ENCODE measurements at regions not wholly inside any gene's neighbourhood (a gene's known extent, or its start where the extent isn't known, plus 50 kb on each side); places are given as distances from the start of the nearest gene placed in this dataset.

GRCh38 chr6:133160536-133160935 lies 80.6 kb upstream of the EYA4 start:
- H4K20me1 ChIP-seq (ENCODE audit: insufficient read depth, low read length, poor library complexity, severe bottlenecking) = no peaks in the 10 kb centered on the region
- no peaks in the 10 kb centered on the region for H3K4me1 ChIP-seq (ENCODE audit: insufficient read depth, low read length, poor library complexity, severe bottlenecking)
- no peaks in the 10 kb centered on the region for H3K9me3 ChIP-seq (ENCODE audit: insufficient read depth, low read depth, low read length)
- no peaks in the 10 kb centered on the region for H3K36me3 ChIP-seq (ENCODE audit: insufficient read depth, low read length)
- no peaks in the 10 kb centered on the region for H3F3A ChIP-seq (ENCODE audit: low read depth)
- no peak overlapping the region for H2AFZ ChIP-seq (ENCODE audit: low read length)
- H3K4me3 ChIP-seq (ENCODE audit: low read length, poor library complexity, severe bottlenecking) = no peak overlapping the region
- H3K9me2 ChIP-seq (replicated peaks; ENCODE audit: low read depth, low read length) = no peaks in the 10 kb centered on the region
- no peak overlapping the region for H3K4me2 ChIP-seq (ENCODE audit: low read depth, low read length, poor library complexity, severe bottlenecking)
- H3K9ac ChIP-seq (ENCODE audit: low read depth, low read length, poor library complexity, severe bottlenecking) = no peak overlapping the region
- no peaks in the 10 kb centered on the region for H3K79me2 ChIP-seq (ENCODE audit: insufficient read depth, low read length)
- no peaks in the 10 kb centered on the region for H3K27me3 ChIP-seq (ENCODE audit: insufficient read depth, low read length, poor library complexity, severe bottlenecking)
- no peak for TF ChIP-seq EZH2phosphoT487 (IDR thresholded peaks at IDR 0.05; ENCODE audit: borderline replicate concordance)
- no peak for TF ChIP-seq CTCF (conservative IDR thresholded peaks at IDR 0.05; ENCODE audit: low read length)

GRCh38 chr6:133165235-133165634 lies 75.9 kb upstream of the EYA4 start:
- Histone ChIP-seq H2AFZ (ENCODE audit: low read length) (no peak overlapping the region), H3K79me2 (ENCODE audit: insufficient read depth, low read length) (no peaks in the 10 kb centered on the region), H3K9ac (ENCODE audit: low read depth, low read length, poor library complexity, severe bottlenecking) (no peak overlapping the region), H3K4me2 (ENCODE audit: low read depth, low read length, poor library complexity, severe bottlenecking) (no peak overlapping the region), H3F3A (ENCODE audit: low read depth) (no peaks in the 10 kb centered on the region), H4K20me1 (ENCODE audit: insufficient read depth, low read length, poor library complexity, severe bottlenecking) (no peaks in the 10 kb centered on the region), H3K4me3 (ENCODE audit: low read length, poor library complexity, severe bottlenecking) (no peak overlapping the region), H3K4me1 (ENCODE audit: insufficient read depth, low read length, poor library complexity, severe bottlenecking) (no peaks in the 10 kb centered on the region), H3K27me3 (ENCODE audit: insufficient read depth, low read length, poor library complexity, severe bottlenecking) (no peaks in the 10 kb centered on the region), H3K36me3 (ENCODE audit: insufficient read depth, low read length) (no peaks in the 10 kb centered on the region), H3K9me3 (ENCODE audit: insufficient read depth, low read depth, low read length) (no peaks in the 10 kb centered on the region), H3K9me2 (replicated peaks; ENCODE audit: low read depth, low read length) (no peaks in the 10 kb centered on the region)
- TF ChIP-seq EZH2phosphoT487 (IDR thresholded peaks at IDR 0.05; ENCODE audit: borderline replicate concordance) = no peak
- no peak for TF ChIP-seq CTCF (conservative IDR thresholded peaks at IDR 0.05; ENCODE audit: low read length)

- H2AFZ ChIP-seq (ENCODE audit: low read length) = no peak overlapping the region
- no peaks in the 10 kb centered on the region for H3K9me3 ChIP-seq (ENCODE audit: insufficient read depth, low read depth, low read length)
- no peak overlapping the region for H3K4me2 ChIP-seq (ENCODE audit: low read depth, low read length, poor library complexity, severe bottlenecking)
- no peaks in the 10 kb centered on the region for H3K27me3 ChIP-seq (ENCODE audit: insufficient read depth, low read length, poor library complexity, severe bottlenecking)
- H3F3A ChIP-seq (ENCODE audit: low read depth) = no peaks in the 10 kb centered on the region
- H3K4me3 ChIP-seq (ENCODE audit: low read length, poor library complexity, severe bottlenecking) = no peak overlapping the region
- H3K79me2 ChIP-seq (ENCODE audit: insufficient read depth, low read length) = no peaks in the 10 kb centered on the region
- no peaks in the 10 kb centered on the region for H3K4me1 ChIP-seq (ENCODE audit: insufficient read depth, low read length, poor library complexity, severe bottlenecking)
- TF ChIP-seq CTCF (conservative IDR thresholded peaks at IDR 0.05; ENCODE audit: low read length) (no peak), EZH2phosphoT487 (IDR thresholded peaks at IDR 0.05; ENCODE audit: borderline replicate concordance) (no peak)
- no peak overlapping the region for H3K9ac ChIP-seq (ENCODE audit: low read depth, low read length, poor library complexity, severe bottlenecking)
- H4K20me1 ChIP-seq (ENCODE audit: insufficient read depth, low read length, poor library complexity, severe bottlenecking) = no peaks in the 10 kb centered on the region
- no peaks in the 10 kb centered on the region for H3K36me3 ChIP-seq (ENCODE audit: insufficient read depth, low read length)
- no peaks in the 10 kb centered on the region for H3K9me2 ChIP-seq (replicated peaks; ENCODE audit: low read depth, low read length)
Measured at GRCh38 chr6:133166766-133167165, 74.4 kb upstream of the EYA4 start.

All from Loucy (cell line).